Motor neuron (in vitro differentiated cells): ENCODE measurements at regions not wholly inside any gene's neighbourhood (a gene's known extent, or its start where the extent isn't known, plus 50 kb on each side); places are given as distances from the start of the nearest gene placed in this dataset.
A peak's percentile ranks its signal among the peaks of the same experiment; 100 is the strongest.

Experiments used
- ATAC-seq, 8 experiments: fragments of 200-7000 bp; cut with Tn5 transposase; replicated peaks in 6 of 8; 2 replicates each; pipeline ENCODE4 v1.8.0; 2021; ENCODE audit warnings: mild to moderate bottlenecking in 8 of 8, moderate library complexity in 8 of 8
- H3K27ac ChIP-seq, 2 donors: fragments of 250-450 bp; sonication (Bioruptor Pico); 2 replicates each; pipeline ENCODE4 v1.9.0; 2021; ENCODE audit warnings: antibody characterized with exemption in 2 of 2, mild to moderate bottlenecking in 2 of 2, moderate library complexity in 1 of 2
- H3K4me1 ChIP-seq, 2 donors: fragments of 250-450 bp; sonication (Bioruptor Pico); replicated peaks in 1 of 2; 2 replicates each; pipeline ENCODE4 v1.6.1; 2021; ENCODE audit warnings: antibody characterized with exemption in 2 of 2, mild to moderate bottlenecking in 2 of 2, moderate library complexity in 1 of 2
- H3K4me3 ChIP-seq, 5 donors: fragments of 250-450 bp; sonication (Bioruptor Pico); 2 replicates each; pipeline ENCODE4 v1.9.0; 2021; ENCODE audit warnings: antibody characterized with exemption in 5 of 5, mild to moderate bottlenecking in 5 of 5, moderate library complexity in 4 of 5
- WGBS, 10 experiments: fragments of 450-650 bp; shearing (Covaris generic); methylation state at CpG; one replicate each; pipeline ENCODE4 v1.0.0; 2022; 5-methylcytosine and 5-hydroxymethylcytosine counted together
- in situ Hi-C, 9 experiments: fragments of 400-800 bp; cut with MboI; loops; one replicate each; pipeline ENCODE4 v1.15.0; 2021; ENCODE audit warnings: low sequenced_read_pairs in 9 of 9, low pct_unique_long_range_greater_than_20kb in 2 of 9; ENCODE audit not compliant: unreplicated experiment in 9 of 9

DNA sequence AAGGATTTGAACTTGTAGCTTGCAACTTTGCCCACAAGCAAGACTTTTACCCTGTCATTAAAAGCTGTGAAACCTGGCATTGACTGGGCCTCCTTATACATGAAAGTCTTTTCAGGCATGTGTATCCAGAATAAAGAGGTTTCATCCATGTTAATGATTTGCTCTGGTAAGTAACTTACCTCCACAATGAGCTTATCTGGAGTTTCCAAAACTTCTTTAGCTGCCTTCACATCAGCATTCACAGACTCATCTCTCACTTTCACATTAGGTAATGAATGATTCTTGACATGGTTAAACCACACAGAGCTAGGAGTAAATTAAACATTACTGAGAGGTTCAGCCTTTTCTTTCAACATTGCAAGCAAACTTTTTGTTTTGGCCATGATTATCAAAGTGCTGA lies 234.4 kb upstream of the CLEC14A start:
- Histone ChIP-seq H3K4me3 (no peak overlapping the region), H3K27ac (no peak overlapping the region), H3K4me1 (no peaks in the 10 kb centered on the region)
- ATAC-seq = no peak
- in situ Hi-C loops = no loop called here

DNA sequence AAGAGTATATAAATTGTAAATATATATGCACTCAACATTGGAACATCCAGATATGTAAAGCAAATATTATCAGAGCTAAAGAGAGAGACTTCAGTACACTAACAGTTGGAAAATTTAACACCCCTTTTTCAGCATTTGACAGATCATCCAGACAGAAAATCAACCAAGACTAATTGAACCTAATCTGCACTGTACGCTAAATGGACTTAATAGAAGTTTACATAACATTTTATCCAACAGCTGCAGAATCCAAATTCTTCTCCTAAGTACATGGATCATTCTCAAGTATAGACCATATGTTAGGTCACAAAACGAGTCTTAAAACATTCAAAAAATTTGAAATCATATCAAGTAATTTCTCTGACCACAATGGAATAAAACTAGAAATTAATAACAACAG lies 229.1 kb upstream of the CLEC14A start:
- 10 to 100% (median 45%) methylated on average over 1 to 2 of the region's 2 CpGs for WGBS, 10 experiments
- no peak for ATAC-seq
- H3K27ac ChIP-seq = no peak overlapping the region
- no peak overlapping the region for H3K4me3 ChIP-seq
- H3K4me1 ChIP-seq = no peaks in the 10 kb centered on the region
- in situ Hi-C loops = no loop called here

DNA sequence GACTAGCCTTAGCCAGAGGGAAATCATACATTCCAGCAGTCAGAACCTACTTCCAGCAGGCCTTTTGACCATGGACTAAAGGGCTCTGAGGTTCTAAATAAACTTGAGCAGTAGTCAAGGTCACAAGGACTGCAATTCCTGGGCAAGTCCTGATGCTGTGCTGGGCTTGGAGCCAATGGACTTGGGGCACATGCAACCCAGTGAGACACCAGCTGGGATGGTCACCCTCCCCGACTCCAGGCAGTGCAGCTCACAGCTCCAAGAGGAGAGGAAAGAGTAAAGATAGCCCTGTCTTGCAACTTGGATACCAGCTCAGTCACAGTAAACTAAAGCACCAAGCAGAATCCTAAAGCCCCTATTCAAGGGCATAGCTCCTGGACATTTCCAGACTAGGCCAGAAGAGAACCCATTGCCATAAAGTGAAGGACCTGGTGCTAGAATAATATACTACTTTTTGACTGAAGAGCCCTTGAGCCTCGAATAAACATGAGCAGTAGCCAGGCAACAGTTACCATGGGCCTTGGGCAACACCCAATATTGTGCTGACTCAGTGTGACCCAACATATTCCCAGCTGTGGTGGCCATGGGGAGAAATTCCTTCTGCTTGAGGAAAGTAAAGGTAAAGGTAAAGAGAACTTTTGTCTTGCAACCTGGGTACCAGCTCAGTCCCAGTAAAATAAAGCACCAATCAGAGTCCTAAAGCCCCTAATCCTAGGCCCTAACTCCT lies 226.2 kb upstream of the CLEC14A start:
- in situ Hi-C loops = no loop called here
- no peak overlapping the region for H3K27ac ChIP-seq
- H3K4me3 ChIP-seq = no peak overlapping the region
- WGBS, 10 experiments = 0 to 80% (median 80%) methylated on average over 1 of the region's 2 CpGs; no CpG with 5 or more reads in 5 of the 10 experiments
- no peaks in the 10 kb centered on the region for H3K4me1 ChIP-seq
- peak in 5 of 8 experiments; percentile 26 to 99 (median 76) for ATAC-seq

DNA sequence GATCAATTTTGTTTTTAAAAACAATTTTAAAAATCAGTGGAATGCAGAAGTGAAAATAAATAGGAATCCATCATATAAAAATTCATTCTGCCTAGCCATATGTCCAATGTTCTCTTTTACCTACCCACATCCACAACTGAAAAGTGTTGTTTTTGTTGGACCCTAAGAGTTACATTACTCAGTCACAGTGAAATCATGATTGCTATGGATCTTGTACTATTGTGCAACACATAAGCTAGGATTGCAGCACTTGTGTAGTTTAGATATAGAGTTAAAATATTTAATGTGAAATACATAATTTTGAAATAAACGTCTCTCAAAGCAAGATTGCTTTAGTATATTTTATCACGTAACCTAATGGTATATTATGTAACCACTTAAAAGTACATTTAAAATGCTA lies 213.3 kb upstream of the CLEC14A start:
- Histone ChIP-seq H3K4me3 (no peak overlapping the region), H3K27ac (no peak overlapping the region), H3K4me1 (no peaks in the 10 kb centered on the region)
- 52 to 97% (median 77%) methylated on average over 2 of the region's 2 CpGs for WGBS, 10 experiments
- no peak for ATAC-seq
- in situ Hi-C loops = no loop called here

DNA sequence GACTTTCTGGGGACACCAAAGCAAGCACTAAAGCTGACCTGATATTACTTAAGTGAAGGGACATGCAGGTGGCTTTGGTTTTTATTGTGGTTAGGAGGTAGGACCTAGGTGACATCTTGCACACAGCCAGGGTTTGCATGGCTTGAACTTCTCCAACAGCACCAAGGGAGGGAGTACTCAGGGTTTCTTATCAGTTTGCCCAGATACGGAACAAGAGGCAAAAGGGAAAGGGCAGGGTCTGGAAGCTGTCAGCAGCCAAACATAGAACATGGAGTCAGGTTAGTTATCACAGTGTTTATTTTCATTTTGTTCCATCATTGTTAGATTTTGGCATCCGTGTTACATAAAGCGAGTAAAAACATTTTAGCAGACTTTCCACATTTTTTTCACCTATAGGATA lies 186.3 kb upstream of the CLEC14A start:
- H3K4me1 ChIP-seq = no peaks in the 10 kb centered on the region
- in situ Hi-C loops = no loop called here
- WGBS, 10 experiments = 60 to 95% (median 83%) methylated on average over 1 to 3 of the region's 3 CpGs; no CpG with 5 or more reads in 1 of the 10 experiments
- no peak overlapping the region for H3K4me3 ChIP-seq
- H3K27ac ChIP-seq = no peak overlapping the region
- no peak for ATAC-seq

DNA sequence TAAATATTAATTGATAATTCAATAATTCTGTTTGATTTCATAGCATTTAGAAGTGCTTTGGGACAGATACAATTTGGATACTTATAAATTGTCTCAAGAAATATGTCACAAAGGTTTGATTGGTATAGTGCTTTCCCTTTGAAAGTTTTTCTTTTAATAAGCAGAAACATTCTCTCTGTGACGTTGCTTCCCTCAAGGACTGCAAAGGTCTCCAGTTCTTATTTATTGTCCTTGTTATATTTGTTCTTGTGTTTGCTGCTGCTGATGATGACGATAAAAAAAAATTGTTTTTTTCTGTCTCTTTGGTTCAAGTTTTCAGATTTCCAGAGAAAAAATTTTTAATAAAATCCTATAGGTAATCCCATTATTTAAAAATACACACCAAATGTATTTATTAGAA lies 176.3 kb upstream of the CLEC14A start:
- Histone ChIP-seq H3K27ac (no peak overlapping the region), H3K4me1 (no peaks in the 10 kb centered on the region), H3K4me3 (no peak overlapping the region)
- WGBS, 10 experiments = 63 to 100% (median 86%) methylated on average over 2 of the region's 2 CpGs; no CpG with 5 or more reads in 1 of the 10 experiments
- in situ Hi-C loops = no loop called here
- no peak for ATAC-seq

DNA sequence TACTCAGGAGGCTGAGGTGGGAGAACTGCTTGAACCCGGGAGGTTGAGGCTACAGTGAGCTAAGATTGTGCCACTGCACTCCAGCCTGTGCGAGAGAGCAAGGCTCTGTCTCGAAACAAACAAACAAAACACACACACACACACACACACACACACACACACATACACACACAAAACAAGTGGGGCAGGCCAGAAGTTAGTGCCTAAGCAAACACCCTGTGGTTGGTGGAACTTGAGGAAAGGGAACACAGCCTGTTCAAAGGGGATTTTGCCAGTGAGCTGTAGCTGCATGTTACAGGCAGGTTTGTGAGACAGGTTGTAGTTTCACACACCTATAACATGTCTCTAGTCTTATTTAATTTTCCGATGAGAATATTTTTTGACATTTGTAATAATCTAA lies 175.3 kb upstream of the CLEC14A start:
- no peak for ATAC-seq
- H3K4me1 ChIP-seq = no peaks in the 10 kb centered on the region
- WGBS, 10 experiments = 20 to 100% (median 77%) methylated on average over 1 to 3 of the region's 4 CpGs; no CpG with 5 or more reads in 4 of the 10 experiments
- in situ Hi-C loops = no loop called here
- H3K27ac ChIP-seq = no peak overlapping the region
- H3K4me3 ChIP-seq = no peak overlapping the region

DNA sequence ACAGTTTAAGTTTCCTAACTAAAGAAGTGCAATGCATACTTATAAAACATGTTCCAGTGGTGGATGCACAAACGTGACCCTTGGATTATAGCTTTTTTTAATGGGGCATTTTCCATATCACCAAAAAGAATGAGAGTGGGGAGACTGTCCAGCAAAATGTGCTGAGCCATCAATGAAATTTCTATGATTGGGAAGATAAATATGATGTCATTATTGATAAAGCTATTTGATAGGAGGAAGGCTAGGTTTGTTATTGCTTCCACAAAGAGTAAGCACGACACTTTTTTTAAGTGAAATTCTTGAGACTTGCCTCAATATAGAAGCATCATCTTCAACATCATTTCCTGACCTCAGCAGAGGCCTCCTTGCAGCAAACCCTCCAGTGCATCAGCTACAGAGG lies 174.6 kb upstream of the CLEC14A start:
- ATAC-seq = no peak
- Histone ChIP-seq H3K4me3 (no peak overlapping the region), H3K4me1 (no peaks in the 10 kb centered on the region), H3K27ac (no peak overlapping the region)
- in situ Hi-C loops = no loop called here
- WGBS, 10 experiments = 30 to 100% (median 78%) methylated on average over 1 to 2 of the region's 2 CpGs; no CpG with 5 or more reads in 2 of the 10 experiments

DNA sequence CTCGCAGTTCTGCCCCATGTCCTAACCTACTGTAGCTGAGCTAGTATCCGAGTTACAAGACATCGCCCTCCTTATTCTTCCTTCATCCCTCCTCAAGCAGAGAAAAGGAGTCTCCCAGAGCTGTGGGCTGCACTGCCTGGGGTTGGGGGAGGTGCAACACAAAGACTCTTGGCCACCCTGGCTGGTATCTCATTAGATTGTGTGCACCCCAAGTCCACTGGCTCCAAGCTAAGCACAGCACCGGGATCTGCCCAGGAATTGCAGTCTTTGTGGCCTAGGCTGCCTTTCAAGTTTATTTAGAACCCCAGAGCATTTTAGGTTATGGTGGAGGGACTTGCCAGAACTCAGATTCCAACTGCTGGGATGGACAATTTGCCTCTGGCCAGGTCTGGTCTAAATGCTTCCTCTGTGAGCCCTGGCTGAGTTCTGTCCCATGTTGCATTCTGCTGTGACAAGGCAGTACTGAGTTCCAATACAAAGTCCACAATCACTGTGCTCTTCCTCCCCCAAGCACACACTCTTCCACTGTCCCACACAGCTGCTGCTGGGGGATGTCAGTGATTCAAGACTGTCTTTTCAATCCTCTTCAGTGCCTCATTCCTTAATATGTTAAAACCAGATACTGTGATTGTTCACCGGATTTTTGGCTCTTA lies 169.6 kb upstream of the CLEC14A start:
- Histone ChIP-seq H3K4me3 (no peak overlapping the region), H3K4me1 (no peaks in the 10 kb centered on the region), H3K27ac (no peak overlapping the region)
- no peak for ATAC-seq
- in situ Hi-C loops = no loop called here
- WGBS, 10 experiments = 60 to 100% (median 95%) methylated on average over 1 to 4 of the region's 5 CpGs; no CpG with 5 or more reads in 2 of the 10 experiments

DNA sequence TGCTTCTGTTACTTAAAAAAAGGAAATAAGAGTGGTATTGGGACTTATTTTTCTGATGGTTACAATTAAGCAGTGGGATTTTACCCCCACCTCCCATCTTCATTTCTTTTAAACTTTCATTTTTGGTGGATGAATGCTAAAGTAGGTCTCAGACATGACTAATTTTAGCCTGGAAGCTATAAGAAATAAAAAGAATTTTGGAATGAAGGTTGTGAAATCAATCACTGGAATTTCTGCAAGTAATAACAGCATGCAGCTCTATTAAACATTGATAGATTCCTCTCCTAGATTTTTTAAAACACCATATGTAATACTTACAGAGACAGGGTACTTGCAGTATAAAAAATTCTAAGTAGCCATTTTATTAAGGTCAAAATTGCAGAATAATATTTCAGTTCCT lies 164.2 kb upstream of the CLEC14A start:
- no peak overlapping the region for H3K4me3 ChIP-seq
- no peak for ATAC-seq
- in situ Hi-C loops = no loop called here

DNA sequence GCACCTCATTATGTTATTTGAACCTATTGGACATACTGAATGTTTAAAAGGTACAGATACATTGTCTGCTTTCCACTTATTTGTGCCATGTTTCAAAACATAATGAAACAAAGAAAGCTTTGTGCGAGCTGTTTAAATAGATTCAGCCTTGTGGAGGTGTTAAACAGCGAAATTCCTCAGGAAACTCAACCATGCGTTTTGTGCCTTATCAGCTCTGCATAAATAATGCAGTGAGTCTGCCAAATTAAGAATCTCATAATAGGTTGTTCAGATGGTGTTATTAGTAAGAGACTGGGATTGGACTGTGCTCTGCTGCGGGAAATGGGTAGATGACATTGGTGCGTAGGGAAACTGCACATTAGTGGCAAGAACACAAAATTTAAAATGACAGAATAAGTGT lies 163.7 kb upstream of the CLEC14A start:
- Histone ChIP-seq H3K4me3 (no peak overlapping the region), H3K4me1 (no peaks in the 10 kb centered on the region), H3K27ac (no peak overlapping the region)
- 13 to 84% (median 77%) methylated on average over 1 to 5 of the region's 5 CpGs for WGBS, 10 experiments
- in situ Hi-C loops = no loop called here
- ATAC-seq = no peak

More for the DNA sequence above, 164.2 kb upstream of the CLEC14A start:
- Histone ChIP-seq H3K27ac (no peak overlapping the region), H3K4me1 (no peaks in the 10 kb centered on the region)

DNA sequence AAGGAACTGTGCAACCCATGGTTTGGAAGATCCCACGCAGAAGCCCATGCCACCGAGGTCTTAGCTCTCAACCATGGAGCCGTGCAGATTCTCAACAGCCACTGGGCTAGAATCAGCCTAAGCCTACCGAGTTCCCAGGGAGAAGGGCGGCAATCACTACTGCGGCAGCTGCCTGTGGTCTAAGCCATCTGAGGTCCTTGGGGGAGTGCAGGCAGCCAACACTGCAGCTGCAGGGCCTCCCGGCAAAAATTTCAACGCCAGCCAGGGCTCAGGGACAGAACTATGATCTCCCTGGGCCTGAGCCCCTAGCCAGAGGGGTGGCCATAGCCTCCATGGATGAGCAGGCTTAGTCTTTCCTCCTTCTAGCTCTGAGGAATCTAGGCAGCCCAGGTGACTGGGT lies 156.8 kb upstream of the CLEC14A start:
- 80 to 100% (median 90%) methylated on average over 1 to 3 of the region's 8 CpGs; no CpG with 5 or more reads in 4 of the 10 experiments for WGBS, 10 experiments
- no peak overlapping the region for H3K27ac ChIP-seq
- H3K4me3 ChIP-seq = no peak overlapping the region
- peaks cover 0 to 6% of the 10 kb centered on the region in 2 donors for H3K4me1 ChIP-seq
- in situ Hi-C loops = no loop called here
- ATAC-seq = no peak

DNA sequence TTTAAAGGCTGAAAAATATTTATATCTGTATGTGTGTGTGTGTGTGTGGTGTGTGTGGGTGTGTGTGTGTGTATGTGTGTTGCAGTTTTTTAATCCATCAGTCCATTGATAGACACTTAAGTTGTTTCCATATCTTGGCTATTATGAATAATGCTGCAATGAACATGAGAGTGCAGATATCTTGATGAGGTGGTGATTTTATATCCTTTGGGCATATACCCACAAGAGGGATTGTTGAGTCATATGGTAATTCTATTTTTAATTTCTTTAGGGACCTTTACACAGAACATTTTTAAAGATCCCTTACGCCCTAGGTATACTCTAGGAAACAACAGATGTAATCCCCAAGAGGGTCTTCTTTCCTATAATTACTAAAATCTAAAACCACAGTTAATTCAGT lies 154.5 kb upstream of the CLEC14A start:
- no peak for ATAC-seq
- H3K4me1 ChIP-seq = peaks cover 10 to 26% of the 10 kb centered on the region in 2 donors
- H3K27ac ChIP-seq = no peak overlapping the region
- H3K4me3 ChIP-seq = no peak overlapping the region
- WGBS, 10 experiments = 83 to 100% (median 100%) methylated on average over 1 of the region's 1 CpG; no CpG with 5 or more reads in 4 of the 10 experiments
- in situ Hi-C loops = no loop called here
